Vagina (tissue), 2 donors: ENCODE measurements at regions not wholly inside any gene's neighbourhood (a gene's known extent, or its start where the extent isn't known, plus 50 kb on each side); places are given as distances from the start of the nearest gene placed in this dataset.

Experiments
- DNase-seq, 2 donors: peaks; one replicate each; pipeline ENCODE4 v3.0.0-alpha.2; 2017; ENCODE audit errors: extremely low spot score in 2 of 2
- H3K27ac ChIP-seq: fragments of 200-600 bp; sonication (generic); one replicate; pipeline ENCODE4 v1.5.1; 2019
- H3K27me3 ChIP-seq: fragments of 200-600 bp; sonication (generic); one replicate; pipeline ENCODE4 v1.5.1; 2019
- H3K36me3 ChIP-seq, 2 donors: fragments of 200-600 bp; sonication (generic); one replicate each; pipeline ENCODE4 v1.5.1; 2017 to 2019
- H3K4me1 ChIP-seq: fragments of 200-600 bp; sonication (generic); one replicate; pipeline ENCODE4 v1.5.1; 2019
- H3K4me3 ChIP-seq, 2 donors: fragments of 200-600 bp; sonication (generic); 1 replicate in 1 of 2; 2 replicates in 1 of 2; pipeline ENCODE4 v1.5.1; 2016 to 2019
- H3K9me3 ChIP-seq: fragments of 200-600 bp; sonication (generic); one replicate; pipeline ENCODE4 v1.5.1; 2019
- POLR2A ChIP-seq, 2 donors: fragments of 450-650 bp; IDR thresholded peaks; one replicate each; pipeline ENCODE4 v1.6.1; 2017; ENCODE audit warnings: antibody characterized with exemption in 2 of 2, mild to moderate bottlenecking in 2 of 2, moderate library complexity in 2 of 2
- POLR2AphosphoS5 ChIP-seq, 2 donors: sonication (generic); formaldehyde crosslinking; IDR thresholded peaks; one replicate each; pipeline ENCODE4 v1.9.0; 2017; ENCODE audit warnings: antibody characterized with exemption in 2 of 2, mild to moderate bottlenecking in 2 of 2, low read depth in 1 of 2; ENCODE audit not compliant: insufficient read depth in 1 of 2
- intact Hi-C: fragments of 100-400 bp; cut with DNase I; formaldehyde crosslinking; loops from one replicate; pipeline ENCODE4 v1.15.1; 2023
- TF ChIP-seq, protein P1 (sequence below), 3 experiments: fragments of 450-650 bp in 2 of 3; fragments of 200-600 bp in 1 of 3; sonication (generic) in 1 of 3; IDR thresholded peaks; one replicate each; pipeline ENCODE4 v1.5.1; 2017 to 2019; ENCODE audit warnings: antibody characterized with exemption in 3 of 3, mild to moderate bottlenecking in 2 of 3, moderate library complexity in 2 of 3

DNA sequence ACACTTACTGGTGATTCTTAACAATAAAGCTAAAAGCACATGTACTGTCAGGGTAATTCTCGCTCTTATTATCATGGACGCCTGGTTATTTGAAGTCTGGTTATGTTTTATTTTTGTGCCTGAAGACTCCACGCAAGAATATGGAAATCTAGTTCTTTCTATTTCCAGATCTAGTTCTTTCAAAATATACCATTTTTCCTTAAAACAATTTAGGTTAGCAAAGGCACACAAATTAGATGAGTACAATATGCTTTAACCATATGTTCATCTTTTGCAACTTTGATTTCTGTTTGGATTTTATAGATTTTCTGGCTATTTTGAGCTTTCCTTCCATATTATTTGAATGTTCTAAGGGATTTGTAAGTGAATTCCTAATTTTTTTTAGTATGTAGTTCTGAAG lies 1783.1 kb downstream of the PCDH7 start:
- no peaks in the 10 kb centered on the region for H3K27me3 ChIP-seq
- H3K36me3 ChIP-seq = no peaks in the 10 kb centered on the region
- H3K9me3 ChIP-seq = no peaks in the 10 kb centered on the region
- TF ChIP-seq POLR2A (IDR thresholded peaks at IDR 0.05) (no peak), POLR2AphosphoS5 (IDR thresholded peaks at IDR 0.05; ENCODE audit: insufficient read depth in 1 of 2, low read depth in 1 of 2) (no peak)
- TF ChIP-seq, protein P1, sequence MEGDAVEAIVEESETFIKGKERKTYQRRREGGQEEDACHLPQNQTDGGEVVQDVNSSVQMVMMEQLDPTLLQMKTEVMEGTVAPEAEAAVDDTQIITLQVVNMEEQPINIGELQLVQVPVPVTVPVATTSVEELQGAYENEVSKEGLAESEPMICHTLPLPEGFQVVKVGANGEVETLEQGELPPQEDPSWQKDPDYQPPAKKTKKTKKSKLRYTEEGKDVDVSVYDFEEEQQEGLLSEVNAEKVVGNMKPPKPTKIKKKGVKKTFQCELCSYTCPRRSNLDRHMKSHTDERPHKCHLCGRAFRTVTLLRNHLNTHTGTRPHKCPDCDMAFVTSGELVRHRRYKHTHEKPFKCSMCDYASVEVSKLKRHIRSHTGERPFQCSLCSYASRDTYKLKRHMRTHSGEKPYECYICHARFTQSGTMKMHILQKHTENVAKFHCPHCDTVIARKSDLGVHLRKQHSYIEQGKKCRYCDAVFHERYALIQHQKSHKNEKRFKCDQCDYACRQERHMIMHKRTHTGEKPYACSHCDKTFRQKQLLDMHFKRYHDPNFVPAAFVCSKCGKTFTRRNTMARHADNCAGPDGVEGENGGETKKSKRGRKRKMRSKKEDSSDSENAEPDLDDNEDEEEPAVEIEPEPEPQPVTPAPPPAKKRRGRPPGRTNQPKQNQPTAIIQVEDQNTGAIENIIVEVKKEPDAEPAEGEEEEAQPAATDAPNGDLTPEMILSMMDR (IDR thresholded peaks at IDR 0.05) = no peak
- no peak overlapping the region for H3K4me3 ChIP-seq
- DNase-seq = no peak
- intact Hi-C loops = no loop called here
- H3K4me1 ChIP-seq = no peaks in the 10 kb centered on the region
- H3K27ac ChIP-seq = no peak overlapping the region

DNA sequence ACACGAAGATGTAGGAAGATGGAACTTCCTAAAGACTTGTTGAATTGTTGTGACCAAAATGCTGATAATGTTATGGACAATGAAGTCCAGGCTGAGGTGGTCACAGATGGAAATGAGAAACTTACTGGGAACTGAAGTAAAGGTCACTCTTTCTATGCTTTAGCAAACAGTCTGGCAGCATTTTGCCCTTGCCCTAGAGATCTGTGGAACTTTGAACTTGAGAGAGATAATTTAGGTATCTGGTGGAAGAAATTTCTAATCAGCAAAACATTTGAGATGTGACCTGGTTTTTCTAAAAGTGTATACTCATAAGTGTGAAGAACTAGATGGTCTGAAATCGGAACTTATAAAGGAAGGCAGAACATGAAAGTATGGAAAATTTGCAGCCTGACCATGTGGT lies 1785.9 kb downstream of the PCDH7 start:
- Histone ChIP-seq H3K36me3 (no peaks in the 10 kb centered on the region), H3K27me3 (no peaks in the 10 kb centered on the region), H3K9me3 (no peaks in the 10 kb centered on the region), H3K27ac (no peak overlapping the region), H3K4me3 (no peak overlapping the region), H3K4me1 (no peaks in the 10 kb centered on the region)
- intact Hi-C loops = no loop called here
- TF ChIP-seq, protein P1 (IDR thresholded peaks at IDR 0.05) = no peak
- DNase-seq = no peak

DNA sequence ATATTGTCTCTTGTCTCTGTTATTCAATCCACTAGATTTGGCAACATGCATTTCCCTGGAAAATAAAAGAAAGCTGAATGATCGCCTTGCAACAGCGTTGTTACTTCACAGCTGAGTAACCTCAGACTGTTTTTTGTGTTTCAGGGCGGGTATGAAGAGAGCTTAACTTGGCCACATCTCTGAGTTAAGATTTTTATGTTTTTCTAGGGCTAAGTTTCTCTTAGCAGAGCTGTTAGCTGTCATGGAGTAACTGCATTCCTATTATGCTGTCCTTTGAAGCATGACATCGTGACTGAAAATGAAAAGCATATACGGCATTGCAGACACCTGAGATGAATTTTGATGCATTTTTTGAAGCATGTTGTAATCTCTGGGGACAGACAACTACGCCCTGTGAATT lies 1798.9 kb downstream of the PCDH7 start:
- Histone ChIP-seq H3K27ac (no peak overlapping the region), H3K4me1 (no peaks in the 10 kb centered on the region), H3K9me3 (no peaks in the 10 kb centered on the region), H3K27me3 (no peaks in the 10 kb centered on the region), H3K4me3 (no peak overlapping the region), H3K36me3 (no peaks in the 10 kb centered on the region)
- DNase-seq = no peak
- TF ChIP-seq, protein P1 (IDR thresholded peaks at IDR 0.05) = no peak
- TF ChIP-seq POLR2AphosphoS5 (IDR thresholded peaks at IDR 0.05; ENCODE audit: insufficient read depth in 1 of 2, low read depth in 1 of 2) (no peak), POLR2A (IDR thresholded peaks at IDR 0.05) (no peak)
- intact Hi-C loops = no loop called here

DNA sequence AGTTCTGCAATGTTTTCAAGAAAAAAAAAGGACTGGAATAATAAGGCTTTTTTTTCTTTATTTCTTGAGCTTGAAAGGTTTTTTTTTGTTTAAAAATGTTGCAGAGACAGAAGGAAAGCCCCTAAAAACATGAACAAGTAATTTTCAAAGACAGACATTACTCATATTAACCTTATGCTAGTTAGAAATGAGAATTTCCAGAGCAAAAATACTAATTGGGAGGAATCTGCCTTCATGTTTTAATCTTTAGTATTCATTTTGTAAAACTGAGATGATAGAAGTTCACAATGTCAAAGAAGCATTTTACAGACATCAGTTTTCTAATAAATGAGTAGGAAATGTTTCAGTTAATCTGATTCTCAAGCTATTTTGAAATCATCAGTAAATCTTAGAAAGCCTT lies 1805.3 kb downstream of the PCDH7 start:
- no peak for DNase-seq
- no peaks in the 10 kb centered on the region for H3K36me3 ChIP-seq
- no peaks in the 10 kb centered on the region for H3K4me1 ChIP-seq
- TF ChIP-seq POLR2A (IDR thresholded peaks at IDR 0.05) (no peak), POLR2AphosphoS5 (IDR thresholded peaks at IDR 0.05; ENCODE audit: insufficient read depth in 1 of 2, low read depth in 1 of 2) (no peak)
- TF ChIP-seq, protein P1 (IDR thresholded peaks at IDR 0.05) = no peak
- H3K4me3 ChIP-seq = no peak overlapping the region
- H3K27ac ChIP-seq = no peak overlapping the region
- no peaks in the 10 kb centered on the region for H3K9me3 ChIP-seq
- no peaks in the 10 kb centered on the region for H3K27me3 ChIP-seq
- intact Hi-C loops = no loop called here

DNA sequence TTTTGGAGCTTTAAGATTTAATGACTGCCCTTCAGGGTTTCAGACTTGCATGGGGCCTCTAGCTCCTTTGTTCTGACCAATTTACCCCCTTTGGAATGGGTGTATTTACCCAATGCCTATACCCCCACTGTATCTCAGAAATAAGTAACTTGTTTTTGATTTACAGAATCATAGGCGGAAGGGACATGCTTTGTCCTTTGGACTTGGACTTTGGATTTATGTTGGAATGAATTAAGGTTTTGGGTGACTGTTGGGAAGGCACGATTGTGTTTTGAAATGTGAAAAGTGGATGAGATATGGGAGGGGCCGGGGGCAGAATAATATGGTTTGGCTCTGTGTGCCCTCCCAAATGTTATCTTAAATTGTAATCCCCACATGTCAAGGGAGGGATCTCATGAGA lies 1824.7 kb downstream of the PCDH7 start:
- H3K4me1 ChIP-seq = no peaks in the 10 kb centered on the region
- intact Hi-C loops = no loop called here
- no peak for DNase-seq

More for the DNA sequence above, 1824.7 kb downstream of the PCDH7 start:
- Histone ChIP-seq H3K27me3 (no peaks in the 10 kb centered on the region), H3K4me3 (no peak overlapping the region), H3K27ac (no peak overlapping the region), H3K9me3 (no peaks in the 10 kb centered on the region), H3K36me3 (no peaks in the 10 kb centered on the region)
- TF ChIP-seq POLR2AphosphoS5 (IDR thresholded peaks at IDR 0.05; ENCODE audit: insufficient read depth in 1 of 2, low read depth in 1 of 2) = no peak
- no peak for TF ChIP-seq POLR2A (IDR thresholded peaks at IDR 0.05)
- TF ChIP-seq, protein P1 (IDR thresholded peaks at IDR 0.05) = no peak
